HuH-7 (cell line): ENCODE measurements at regions not wholly inside any gene's neighbourhood (a gene's known extent, or its start where the extent isn't known, plus 50 kb on each side); places are given as distances from the start of the nearest gene placed in this dataset.

Source experiments
- DNase-seq: peaks from one replicate; pipeline ENCODE4 v3.0.0; 2011; ENCODE audit warnings: low spot score

DNA sequence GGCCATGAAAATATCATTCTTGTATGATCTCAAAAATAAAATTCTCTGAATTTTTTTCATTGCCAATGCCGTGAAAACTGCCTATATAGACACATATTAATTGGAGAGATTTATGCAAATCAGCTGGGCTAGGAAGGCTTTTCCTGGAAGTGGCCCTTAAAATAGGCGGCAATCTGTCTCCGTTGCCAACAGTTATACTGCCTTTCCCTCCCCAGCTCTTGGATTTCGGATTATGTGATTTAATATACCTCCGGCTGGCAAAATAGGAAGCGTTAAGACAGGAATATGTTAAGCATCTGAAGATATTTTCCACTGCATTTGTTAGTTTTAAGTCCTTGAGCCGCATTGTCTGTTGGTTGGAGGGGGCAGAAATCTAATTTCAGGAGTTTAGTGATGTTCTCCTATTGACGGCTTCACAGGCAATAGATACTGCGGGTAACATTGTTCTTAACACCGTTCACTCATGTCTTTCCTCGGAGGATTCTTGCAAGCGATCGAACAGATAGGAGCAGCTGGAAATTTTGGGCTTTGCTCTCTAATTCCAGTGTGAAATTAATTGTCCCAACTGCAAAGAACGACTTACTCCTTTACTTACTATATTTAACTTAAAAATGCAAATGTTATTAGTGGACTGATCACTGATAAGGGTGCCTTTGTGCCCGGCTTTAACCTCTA lies 113.3 kb downstream of the LINC00237 start:
- DNase-seq, result no peak

DNA sequence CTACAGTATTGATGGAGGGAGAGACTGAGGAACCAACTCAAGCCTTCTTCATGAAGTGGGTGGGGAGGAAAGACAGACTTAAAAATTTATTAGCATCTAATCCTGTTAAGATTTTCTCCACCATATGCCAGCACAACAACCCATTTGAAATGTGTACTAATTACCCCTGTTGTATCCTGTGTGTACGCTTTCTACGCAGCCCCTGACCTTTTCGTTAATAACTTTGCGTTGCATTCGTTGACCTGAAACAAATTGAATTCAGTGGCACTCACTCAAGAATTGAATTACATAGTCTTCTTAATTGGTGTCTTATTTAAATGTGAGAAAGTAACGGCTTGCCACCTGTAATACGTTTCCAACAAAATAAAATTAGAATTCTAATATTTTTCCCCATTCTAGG lies 113.9 kb downstream of the LINC00237 start:
- no peak for DNase-seq

DNA sequence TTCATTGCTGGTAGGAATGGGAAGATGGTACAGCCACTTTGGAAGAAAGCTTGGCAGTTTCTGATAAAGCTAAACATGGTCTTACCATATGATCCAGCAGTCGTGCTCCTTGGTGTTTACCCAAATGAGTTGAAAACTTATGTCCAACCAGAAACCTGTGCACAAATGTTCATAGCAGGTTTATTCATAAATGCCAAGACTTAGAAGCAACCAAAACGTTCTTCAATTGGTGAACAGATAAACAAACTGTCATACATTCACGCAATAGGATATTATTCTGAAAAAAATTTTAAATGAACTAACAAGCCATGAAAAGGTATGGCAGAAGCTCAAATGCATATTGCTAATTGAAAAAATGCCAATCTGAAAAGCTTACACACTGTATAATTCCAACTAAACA lies 117.1 kb downstream of the LINC00237 start:
- no peak for DNase-seq

GRCh38 chr20:20979934-20980333 lies 126.2 kb downstream of the LINC00237 start:
- DNase-seq, result no peak

DNA sequence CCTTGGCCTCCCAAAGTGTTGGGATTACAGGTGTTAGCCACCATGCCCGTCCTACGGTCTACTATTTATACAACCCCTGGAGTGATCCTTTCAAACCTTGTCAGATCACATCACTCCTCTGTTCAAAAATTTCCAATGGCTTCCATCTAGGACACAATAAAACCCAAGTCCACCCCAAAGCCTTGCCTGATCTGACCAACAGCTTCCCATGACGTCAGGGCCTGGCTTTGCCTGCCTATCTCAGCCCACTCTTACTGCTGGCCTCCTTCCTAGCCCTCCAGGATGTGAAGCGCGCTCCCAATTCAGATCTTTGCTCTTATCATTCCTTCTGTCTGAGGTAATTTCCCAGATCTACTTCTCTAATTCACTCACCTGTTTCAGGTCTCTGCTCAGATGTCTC lies 128.4 kb downstream of the LINC00237 start:
- DNase-seq, result no peak

DNA sequence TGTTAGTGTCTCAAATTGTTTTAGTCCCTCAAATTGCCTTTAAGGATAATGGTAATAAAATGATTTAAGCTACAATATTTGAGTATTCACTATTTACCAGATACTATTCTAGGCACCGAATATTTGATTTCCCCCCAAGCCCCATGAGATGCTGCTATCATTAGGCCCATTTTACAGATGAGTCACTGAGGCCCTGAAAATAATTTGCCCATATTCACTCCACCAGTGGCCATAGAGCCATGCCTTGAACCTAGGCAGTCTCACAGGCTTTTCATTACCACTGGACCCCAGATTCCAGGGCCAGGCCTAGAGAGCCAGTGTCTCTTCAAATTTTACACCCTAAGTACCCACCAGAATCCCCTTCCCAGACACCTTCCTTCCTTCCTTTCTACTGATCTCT lies 133.7 kb downstream of the LINC00237 start:
- DNase-seq, result no peak

DNA sequence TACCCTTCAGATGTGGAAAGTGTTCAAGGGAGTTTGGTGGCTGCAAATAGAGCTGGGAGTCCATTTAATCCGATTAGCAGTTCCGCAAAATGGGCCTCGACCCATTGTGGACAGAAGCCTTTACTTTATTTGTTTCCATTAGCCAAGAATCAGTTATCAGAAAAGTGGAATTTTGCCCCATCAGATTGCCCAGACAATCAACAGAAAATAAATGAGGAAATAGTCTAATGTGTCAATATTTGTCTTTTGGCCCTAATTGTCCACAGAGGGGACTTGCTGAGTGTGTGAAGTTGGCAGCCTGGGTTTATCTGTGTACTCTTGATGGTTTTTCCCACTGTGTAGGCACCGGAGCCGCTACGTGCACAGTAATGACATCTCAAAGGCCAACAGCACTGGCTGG lies 134.3 kb downstream of the LINC00237 start:
- DNase-seq, result no peak

DNA sequence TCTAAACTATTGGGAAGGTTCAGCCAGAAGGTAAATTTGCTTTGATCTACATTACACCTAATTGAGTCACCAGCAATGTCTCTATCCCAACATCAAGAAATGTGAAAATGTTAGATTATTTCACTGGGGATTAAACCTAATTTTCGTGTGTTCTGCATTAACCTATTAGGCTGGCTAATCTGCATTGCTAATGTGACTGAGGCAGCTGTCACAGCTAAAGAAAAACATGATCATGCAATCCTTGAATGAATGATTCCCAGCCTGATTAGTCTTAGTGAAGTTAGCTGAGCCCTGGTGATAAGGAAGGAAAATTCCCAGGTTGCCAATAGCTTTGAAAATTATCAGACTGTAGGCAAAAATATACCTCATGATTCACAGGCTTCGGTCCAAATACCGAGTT lies 135.3 kb downstream of the LINC00237 start:
- no peak for DNase-seq

GRCh38 chr20:20969701-20970280 lies 136.4 kb downstream of the LINC00237 start:
- DNase-seq, result no peak

- no peak for DNase-seq
Observed at GRCh38 chr20:20967564-20968184, 138.5 kb downstream of the LINC00237 start.

GRCh38 chr20:20966171-20966570 lies 140.0 kb downstream of the LINC00237 start:
- no peak for DNase-seq

DNA sequence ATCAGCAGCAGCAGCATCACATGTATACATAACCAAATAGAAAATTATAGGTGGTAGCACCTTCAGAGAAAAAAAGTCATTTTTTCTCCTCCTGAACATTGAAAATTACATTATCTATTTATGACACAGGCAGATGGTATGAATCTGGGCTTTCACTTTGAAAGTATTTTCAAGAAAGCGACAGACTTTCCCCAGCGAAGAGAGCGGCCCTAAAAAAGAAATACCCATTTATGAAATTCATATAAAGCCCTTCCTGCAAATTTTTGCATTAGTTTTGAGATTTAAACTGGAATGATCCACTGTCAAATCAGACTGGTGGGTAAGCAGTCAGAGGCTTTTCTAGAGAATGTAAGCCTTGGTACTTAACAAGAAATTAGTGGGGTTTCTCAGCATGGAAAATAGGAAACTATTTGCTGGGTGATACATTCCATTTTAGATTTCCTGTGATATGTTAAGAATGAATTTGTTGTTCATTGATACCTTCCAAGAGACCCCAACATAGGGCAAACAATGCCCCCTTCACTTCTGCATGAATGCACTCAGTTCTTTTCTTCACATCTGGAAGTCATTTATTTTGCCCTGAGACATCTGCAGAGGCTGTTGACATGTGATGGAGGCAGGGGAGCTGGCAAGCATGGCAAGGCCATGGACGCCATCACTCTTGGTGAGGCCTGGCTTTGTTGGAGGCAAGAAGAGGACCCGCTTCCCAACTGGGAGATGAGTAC lies 147.0 kb downstream of the LINC00237 start:
- DNase-seq, result no peak

DNA sequence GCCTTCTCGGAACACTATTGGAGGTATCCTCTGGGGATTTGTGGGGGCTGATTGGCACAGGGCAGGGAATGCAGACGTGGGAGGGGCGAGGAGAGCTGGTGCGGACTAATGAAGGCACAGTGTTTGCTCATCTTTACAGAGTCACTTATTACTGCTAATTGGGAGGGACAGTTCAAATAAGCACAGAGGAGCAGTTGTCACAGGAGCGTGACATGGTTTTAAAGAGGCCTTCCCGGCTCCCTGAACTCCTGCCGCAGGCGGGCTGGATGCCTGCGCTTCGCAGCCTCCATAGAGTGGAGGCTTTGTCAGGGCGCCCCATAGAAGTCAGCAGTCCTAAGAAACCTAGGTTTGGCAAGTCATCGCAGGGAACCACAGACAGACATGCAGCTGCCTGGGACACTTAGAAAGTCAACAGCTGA lies 149.6 kb downstream of the LINC00237 start:
- no peak for DNase-seq

- DNase-seq, result no peak
Observed at GRCh38 chr20:20955892-20956291, 150.3 kb downstream of the LINC00237 start.

DNA sequence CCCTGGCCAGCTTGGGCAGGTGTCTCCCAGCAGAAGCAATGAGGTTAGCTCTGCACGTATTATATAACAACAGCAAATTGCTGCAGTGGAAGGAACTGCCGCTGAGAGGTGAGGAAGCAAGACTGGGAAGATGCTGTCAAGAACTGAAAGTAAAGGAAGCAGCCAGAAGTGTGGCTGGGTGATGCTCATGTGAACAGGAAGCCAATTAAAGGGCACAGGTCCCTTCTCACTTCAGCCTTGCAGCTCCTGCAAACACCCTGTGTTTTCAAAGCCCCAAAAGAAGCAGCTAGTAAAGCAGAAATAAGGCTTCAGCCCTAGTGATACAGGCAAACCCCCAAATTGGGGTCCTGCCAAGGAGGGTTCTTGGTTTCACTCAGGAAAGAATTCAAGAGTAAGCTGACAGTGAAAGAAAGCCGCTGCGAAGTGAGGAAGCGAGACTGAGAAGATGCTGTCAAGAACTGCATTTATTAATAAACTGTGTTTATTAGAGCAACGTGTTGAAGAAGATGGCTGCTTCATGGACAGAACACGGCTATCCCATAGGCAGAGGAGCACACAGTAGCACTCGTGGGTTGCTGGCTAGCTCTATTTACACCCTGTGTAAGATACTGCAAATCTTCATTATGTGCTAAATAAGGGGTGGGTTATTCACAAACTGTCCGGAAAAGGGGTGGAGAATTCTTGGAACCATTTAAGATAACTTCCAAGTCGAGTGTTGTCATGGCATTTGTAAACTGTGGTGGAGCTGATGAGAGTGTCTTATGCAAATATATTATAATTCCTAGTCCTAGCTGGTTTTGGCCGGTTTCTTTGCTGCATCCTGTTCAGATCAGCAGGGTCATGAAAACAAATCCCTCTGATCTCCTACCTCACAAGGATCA lies 152.2 kb downstream of the LINC00237 start:
- no peak for DNase-seq

GRCh38 chr20:20950620-20951019 lies 155.5 kb downstream of the LINC00237 start:
- DNase-seq, result no peak

GRCh38 chr20:20946122-20946759 lies 159.9 kb downstream of the LINC00237 start:
- DNase-seq, result no peak

GRCh38 chr20:20941468-20941889 lies 164.7 kb downstream of the LINC00237 start:
- no peak for DNase-seq

- no peak for DNase-seq
Observed at GRCh38 chr20:20939006-20939405, 167.2 kb downstream of the LINC00237 start.

DNA sequence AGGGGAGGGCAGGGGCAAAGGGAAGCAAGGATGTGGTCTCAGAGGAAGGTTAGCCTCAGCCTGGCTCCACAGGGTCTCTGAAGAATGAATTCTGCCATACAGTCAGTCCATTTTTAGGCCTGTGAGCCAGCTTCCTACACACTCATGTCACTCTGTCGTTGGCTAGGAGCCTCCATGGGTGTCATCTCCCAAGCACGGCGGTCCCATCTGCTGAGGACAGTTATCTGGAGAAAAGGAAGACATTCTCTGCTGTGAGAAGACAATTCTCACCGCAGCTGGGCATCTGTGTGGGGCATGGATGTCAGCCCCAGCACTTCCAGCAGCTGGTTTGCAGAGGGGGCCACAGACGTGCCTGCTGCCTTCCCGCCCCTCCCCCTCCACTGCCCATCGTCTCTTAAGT lies 167.6 kb downstream of the LINC00237 start:
- DNase-seq, result no peak

DNA sequence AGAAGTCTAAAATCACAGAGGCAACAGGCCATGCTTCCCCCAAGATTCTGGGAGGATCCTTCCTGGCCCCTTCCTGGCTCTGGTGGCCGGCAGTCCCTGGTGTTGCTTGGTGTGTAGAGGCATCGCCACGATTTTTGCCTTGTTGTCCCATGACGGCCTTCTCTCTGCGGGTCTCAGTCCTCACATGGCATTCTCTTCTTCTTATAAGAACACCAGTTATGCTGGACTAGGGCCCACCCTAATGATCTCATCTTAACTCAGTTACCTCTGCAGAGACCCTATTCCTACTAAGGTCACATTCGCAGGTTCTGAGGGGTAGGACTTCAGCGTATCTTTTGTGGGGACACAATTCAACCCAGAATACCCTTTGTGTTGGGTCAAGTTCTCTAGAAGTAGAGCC lies 168.0 kb downstream of the LINC00237 start:
- DNase-seq, result no peak
